DND-41 (cell line): ENCODE measurements at regions not wholly inside any gene's neighbourhood (a gene's known extent, or its start where the extent isn't known, plus 50 kb on each side); places are given as distances from the start of the nearest gene placed in this dataset.

Experiments
- ATAC-seq: fragments of 200-7000 bp; cut with Tn5 transposase; 3 replicates; pipeline ENCODE4 v1.9.1; 2021; ENCODE audit warnings: low read depth; ENCODE audit not compliant: insufficient read depth
- DNase-seq: peaks from one replicate; pipeline ENCODE4 v3.0.0-alpha.2; 2020
- H2AFZ ChIP-seq: 2 replicates; pipeline ENCODE4 v1.6.0; 2012; ENCODE audit warnings: low read depth, low read length
- H3K27ac ChIP-seq: 2 replicates; pipeline ENCODE4 v1.5.1; 2012; ENCODE audit warnings: low read length, inconsistent platforms
- H3K27me3 ChIP-seq: fragments of 200-600 bp; sonication (generic); 2 replicates; pipeline ENCODE4 v1.6.0; 2012; ENCODE audit warnings: low read length, mild to moderate bottlenecking, inconsistent platforms; ENCODE audit not compliant: insufficient read depth, poor library complexity
- H3K36me3 ChIP-seq: 2 replicates; pipeline ENCODE4 v1.5.1; 2012; ENCODE audit warnings: low read length, inconsistent platforms; ENCODE audit not compliant: insufficient read depth
- H3K4me1 ChIP-seq: 2 replicates; pipeline ENCODE4 v1.5.1; 2012; ENCODE audit warnings: mild to moderate bottlenecking, low read length; ENCODE audit not compliant: insufficient read depth
- H3K4me2 ChIP-seq: 2 replicates; pipeline ENCODE4 v1.6.0; 2012; ENCODE audit warnings: mild to moderate bottlenecking, moderate library complexity, low read length, inconsistent platforms; ENCODE audit not compliant: insufficient read depth
- H3K4me3 ChIP-seq, 2 experiments: fragments of 200-600 bp in 1 of 2; shearing (Covaris generic) in 1 of 2; 2 replicates each; pipeline ENCODE4 v1.5.1; 2012 to 2016; ENCODE audit warnings: inconsistent platforms in 2 of 2, low read length in 2 of 2, mild to moderate bottlenecking in 2 of 2, low read depth in 1 of 2, moderate library complexity in 1 of 2
- H3K79me2 ChIP-seq: 2 replicates; pipeline ENCODE4 v1.6.0; 2012; ENCODE audit warnings: low read length, inconsistent platforms; ENCODE audit not compliant: insufficient read depth
- H3K9ac ChIP-seq: 2 replicates; pipeline ENCODE4 v1.6.0; 2012; ENCODE audit warnings: low read depth, mild to moderate bottlenecking, inconsistent platforms, low read length, moderate library complexity
- H3K9me3 ChIP-seq: 2 replicates; pipeline ENCODE4 v1.5.1; 2012; ENCODE audit warnings: low read length, moderate library complexity, mild to moderate bottlenecking, inconsistent platforms; ENCODE audit not compliant: insufficient read depth, severe bottlenecking
- H4K20me1 ChIP-seq: 2 replicates; pipeline ENCODE4 v1.6.0; 2012; ENCODE audit warnings: low read length; ENCODE audit not compliant: insufficient read depth
- CTCF ChIP-seq: IDR thresholded peaks from 2 replicates; pipeline ENCODE4 v1.5.1; 2012; ENCODE audit warnings: borderline replicate concordance, low read length, moderate library complexity, mild to moderate bottlenecking; ENCODE audit not compliant: poor library complexity, severe bottlenecking; ENCODE audit errors: extremely low read depth
- EZH2 ChIP-seq: IDR thresholded peaks from 3 replicates; pipeline ENCODE4 v1.6.1; 2012; ENCODE audit warnings: borderline replicate concordance, low read depth, mild to moderate bottlenecking, moderate library complexity, low read length, inconsistent platforms; ENCODE audit not compliant: severe bottlenecking

- no peak overlapping the region for H3K9ac ChIP-seq
- H4K20me1 ChIP-seq: no peaks in the 10 kb centered on the region
- peaks cover 10% of the 10 kb centered on the region for H3K9me3 ChIP-seq
- H3K27ac ChIP-seq: no peak overlapping the region
- H2AFZ ChIP-seq: no peak overlapping the region
- no peak for TF ChIP-seq EZH2
- no peak for TF ChIP-seq CTCF
- H3K4me3 ChIP-seq: no peak overlapping the region
- H3K36me3 ChIP-seq: no peaks in the 10 kb centered on the region
- DNase-seq (no peak), ATAC-seq (no peak)
- no peaks in the 10 kb centered on the region for H3K4me1 ChIP-seq
- H3K4me2 ChIP-seq: no peak overlapping the region
- H3K79me2 ChIP-seq: no peaks in the 10 kb centered on the region
- H3K27me3 ChIP-seq: no peaks in the 10 kb centered on the region
These were observed 71.2 kb upstream of the TMEM158 start for GRCh38 chr3:45297331-45297730.

- Histone ChIP-seq H3K27ac (no peak overlapping the region), H4K20me1 (no peaks in the 10 kb centered on the region), H3K9ac (no peak overlapping the region), H3K4me2 (no peak overlapping the region), H3K79me2 (no peaks in the 10 kb centered on the region), H3K36me3 (no peaks in the 10 kb centered on the region), H3K4me3 (no peak overlapping the region), H2AFZ (no peak overlapping the region), H3K27me3 (no peaks in the 10 kb centered on the region), H3K9me3 (peaks cover 15% of the 10 kb centered on the region), H3K4me1 (no peaks in the 10 kb centered on the region)
- DNase-seq: no peak
- no peak for TF ChIP-seq CTCF
- no peak for TF ChIP-seq EZH2
- no peak for ATAC-seq
These were observed 76.4 kb upstream of the TMEM158 start for GRCh38 chr3:45302470-45302869.

GRCh38 chr3:45306406-45307008 is 80.4 kb upstream of the TMEM158 start:
- H3K27me3 ChIP-seq: no peaks in the 10 kb centered on the region
- TF ChIP-seq CTCF: no peak
- no peak for TF ChIP-seq EZH2
- H3K4me3 ChIP-seq: no peak overlapping the region
- no peak overlapping the region for H3K27ac ChIP-seq
- no peaks in the 10 kb centered on the region for H4K20me1 ChIP-seq
- no peak for DNase-seq
- H3K36me3 ChIP-seq: no peaks in the 10 kb centered on the region
- no peak overlapping the region for H2AFZ ChIP-seq
- no peak overlapping the region for H3K4me2 ChIP-seq
- no peak for ATAC-seq
- peaks cover 11% of the 10 kb centered on the region for H3K9me3 ChIP-seq
- H3K9ac ChIP-seq: no peak overlapping the region
- H3K79me2 ChIP-seq: no peaks in the 10 kb centered on the region
- no peaks in the 10 kb centered on the region for H3K4me1 ChIP-seq
